ENCODE measurements at regions not wholly inside any gene's neighbourhood (a gene's known extent, or its start where the extent isn't known, plus 50 kb on each side); places are given as distances from the start of the nearest gene placed in this dataset.

DNA sequence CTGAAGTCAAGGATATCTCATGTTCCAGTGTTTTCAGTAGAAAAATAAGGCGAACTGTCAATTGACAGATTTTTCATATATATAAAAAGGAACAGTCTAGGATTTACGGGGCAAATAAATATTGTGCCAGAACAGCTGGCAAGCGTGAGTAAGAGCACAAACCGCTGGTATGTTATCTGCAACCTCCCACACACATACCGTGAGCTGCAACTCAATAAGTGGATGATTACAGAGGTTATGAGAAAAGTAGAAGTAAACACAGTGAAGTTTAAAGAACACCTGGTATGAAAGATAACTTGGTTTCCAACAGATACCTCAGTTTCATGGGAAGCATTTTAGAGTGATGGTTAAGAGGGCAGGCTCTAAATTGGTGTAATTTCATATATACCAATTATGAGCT lies 733.4 kb downstream of the TUSC7 start:
- TF ChIP-seq POLR2A (IDR thresholded peaks at IDR 0.05; ENCODE audit: low read length) (no peak), GATA1 (IDR thresholded peaks at IDR 0.05; ENCODE audit: low read depth, low read length) (no peak)
